GM19463 (cell line): ENCODE measurements at regions not wholly inside any gene's neighbourhood (a gene's known extent, or its start where the extent isn't known, plus 50 kb on each side); places are given as distances from the start of the nearest gene placed in this dataset.
"Not testable (repeated sequence)": the region's sequence is repeated elsewhere in the genome, so short reads cannot be mapped to it uniquely, and the experiment has no call there.

Experiments used
- ATAC-seq: cut with Tn5 transposase; IDR thresholded peaks from one replicate; pipeline ENCODE4 v1.9.1; 2021; ENCODE audit warnings: mild to moderate bottlenecking, moderate library complexity; ENCODE audit not compliant: unreplicated experiment

- ATAC-seq, result no peak
These were observed 74.6 kb downstream of the FEM1C start for GRCh38 chr5:115469904-115470516.

GRCh38 chr5:115467628-115468027, 76.9 kb downstream of the FEM1C start:
- ATAC-seq, result no peak

- no peak for ATAC-seq
These were observed 79.1 kb downstream of the FEM1C start for GRCh38 chr5:115465431-115465830.

GRCh38 chr5:115463983-115464382, 80.6 kb downstream of the FEM1C start:
- no peak for ATAC-seq

- ATAC-seq, result peak; percentile 40
These were observed 82.9 kb downstream of the FEM1C start for GRCh38 chr5:115461506-115462290.

GRCh38 chr5:115461093-115461492, 83.5 kb downstream of the FEM1C start:
- no peak for ATAC-seq

- peak; percentile 68 for ATAC-seq
These were observed 84.1 kb downstream of the FEM1C start for GRCh38 chr5:115460472-115460871.

- no peak for ATAC-seq
These were observed 84.7 kb downstream of the FEM1C start for GRCh38 chr5:115459855-115460341.

- no peak for ATAC-seq
These were observed 86.2 kb downstream of the FEM1C start for GRCh38 chr5:115458416-115458815.

GRCh38 chr5:115458003-115458409, 86.6 kb downstream of the FEM1C start:
- no peak for ATAC-seq

- no peak for ATAC-seq
These were observed 87.0 kb downstream of the FEM1C start for GRCh38 chr5:115457571-115457970.

- ATAC-seq, result no peak
These were observed 88.0 kb downstream of the FEM1C start for GRCh38 chr5:115456539-115457040.

GRCh38 chr5:115456056-115456455, 88.5 kb downstream of the FEM1C start:
- no peak for ATAC-seq

GRCh38 chr5:115455301-115455707, 89.3 kb downstream of the FEM1C start:
- no peak for ATAC-seq

- ATAC-seq, result no peak
These were observed 91.0 kb downstream of the FEM1C start for GRCh38 chr5:115453391-115454095.

GRCh38 chr5:115452536-115453235, 91.9 kb downstream of the FEM1C start:
- no peak for ATAC-seq

GRCh38 chr5:115452083-115452482, 92.5 kb downstream of the FEM1C start:
- ATAC-seq, result no peak

GRCh38 chr5:115450741-115451140, 93.8 kb downstream of the FEM1C start:
- ATAC-seq, result peak; percentile 64

- ATAC-seq, result not testable (repeated sequence)
These were observed 95.9 kb downstream of the FEM1C start for GRCh38 chr5:115448630-115449029.

- ATAC-seq, result no peak
These were observed 103.7 kb downstream of the FEM1C start for GRCh38 chr5:115440782-115441451.
